GM12891 (cell line): ENCODE measurements at regions not wholly inside any gene's neighbourhood (a gene's known extent, or its start where the extent isn't known, plus 50 kb on each side); places are given as distances from the start of the nearest gene placed in this dataset.
"Not testable (repeated sequence)": the region's sequence is repeated elsewhere in the genome, so short reads cannot be mapped to it uniquely, and the experiment has no call there.

Experiments used
- DNase-seq: peaks from one replicate; pipeline ENCODE4 v3.0.0; 2011; ENCODE audit warnings: low spot score; ENCODE audit not compliant: insufficient read length
- FAIRE-seq: peaks from 2 replicates; lab custom pipeline; 2011; peaks lifted over from hg19 to GRCh38; lab: Jason Lieb, UNC
- PAX5 ChIP-seq: IDR thresholded peaks from 2 replicates; pipeline ENCODE4 v1.6.1; 2011; ENCODE audit warnings: low read length, moderate library complexity, mild to moderate bottlenecking; ENCODE audit not compliant: insufficient read depth, severe bottlenecking
- POLR2A ChIP-seq: IDR thresholded peaks from 2 replicates; pipeline ENCODE4 v1.6.1; 2011; ENCODE audit warnings: low read depth, low read length, control low read depth
- POLR2AphosphoS5 ChIP-seq: IDR thresholded peaks from 2 replicates; pipeline ENCODE4 v1.6.1; 2011; ENCODE audit warnings: low read depth, low read length, control low read depth
- POU2F2 ChIP-seq: IDR thresholded peaks from 2 replicates; pipeline ENCODE4 v1.6.1; 2011; ENCODE audit warnings: low read depth, mild to moderate bottlenecking, control low read depth, low read length, moderate library complexity
- SPI1 ChIP-seq: IDR thresholded peaks from 2 replicates; pipeline ENCODE4 v1.6.1; 2011; ENCODE audit warnings: low read depth, low read length, control low read depth
- TAF1 ChIP-seq: IDR thresholded peaks from 2 replicates; pipeline ENCODE4 v1.6.1; 2011; ENCODE audit warnings: low read depth, low read length, control low read depth

DNA sequence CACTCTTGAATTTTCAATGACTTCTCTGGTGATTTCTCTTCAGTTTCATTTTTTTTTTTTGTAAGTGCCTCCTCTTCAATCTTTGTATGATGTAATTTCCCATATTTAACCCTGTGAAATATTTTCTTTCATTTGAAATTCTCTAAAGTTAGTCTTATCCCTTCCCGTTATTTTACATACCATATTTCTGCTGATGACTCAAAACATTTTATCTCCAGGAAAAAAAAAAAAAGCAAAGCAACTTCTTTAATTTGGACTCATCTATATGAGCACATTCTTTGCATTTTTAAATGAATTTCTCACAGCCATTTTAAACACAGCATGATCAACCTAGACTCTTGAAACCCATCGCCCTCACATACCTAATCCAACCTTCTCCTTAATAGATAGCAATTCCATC lies 1831.4 kb downstream of the ARAP2 start:
- DNase-seq, result no peak
- no peak for FAIRE-seq
- TF ChIP-seq POLR2A (no peak), SPI1 (no peak), TAF1 (no peak), POLR2AphosphoS5 (no peak), PAX5 (no peak), POU2F2 (no peak)

DNA sequence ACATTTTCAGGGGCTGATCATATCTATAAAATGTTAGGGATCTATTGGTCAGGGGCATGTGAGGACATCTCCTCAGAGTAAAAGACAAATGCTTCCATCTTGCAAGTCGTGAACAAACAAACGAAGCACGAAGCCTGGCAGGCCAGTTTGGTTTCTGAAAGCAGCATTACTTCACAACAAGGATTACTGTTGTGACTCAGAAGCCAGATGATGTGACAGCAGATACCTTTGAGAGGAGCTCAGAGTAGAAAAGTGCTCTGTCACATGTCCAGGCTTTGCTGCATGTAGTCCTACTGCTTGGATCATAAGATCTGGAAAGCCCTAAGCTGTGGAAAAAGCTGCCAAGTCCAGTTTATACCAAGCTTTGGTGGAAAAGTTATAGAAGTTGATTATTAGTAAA lies 1827.2 kb downstream of the ARAP2 start:
- TF ChIP-seq PAX5 (no peak), SPI1 (no peak), TAF1 (no peak), POLR2A (no peak), POLR2AphosphoS5 (no peak), POU2F2 (no peak)
- DNase-seq (no peak), FAIRE-seq (no peak)

DNA sequence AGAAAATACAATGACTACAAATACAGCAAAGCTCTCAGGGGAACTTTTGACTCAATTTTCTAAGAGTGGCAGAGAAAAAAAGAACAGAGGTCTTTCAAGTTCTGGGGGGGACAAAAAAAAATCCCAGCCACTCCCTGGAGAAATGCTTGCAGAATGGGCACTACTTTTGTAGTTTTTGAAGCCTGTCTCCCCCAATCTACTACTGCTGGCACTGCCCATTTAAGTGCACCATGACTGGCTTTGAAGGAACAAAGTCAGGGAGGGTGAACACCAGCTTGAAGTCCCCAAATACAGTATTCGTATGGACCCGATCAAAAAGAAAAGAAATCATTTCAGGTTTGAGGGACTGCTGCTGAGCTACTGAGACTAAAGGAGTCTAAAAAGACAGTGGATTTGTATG lies 1824.4 kb downstream of the ARAP2 start:
- FAIRE-seq (no peak), DNase-seq (no peak)
- TF ChIP-seq TAF1 (no peak), PAX5 (no peak), POLR2AphosphoS5 (no peak), POLR2A (no peak), POU2F2 (no peak)

DNA sequence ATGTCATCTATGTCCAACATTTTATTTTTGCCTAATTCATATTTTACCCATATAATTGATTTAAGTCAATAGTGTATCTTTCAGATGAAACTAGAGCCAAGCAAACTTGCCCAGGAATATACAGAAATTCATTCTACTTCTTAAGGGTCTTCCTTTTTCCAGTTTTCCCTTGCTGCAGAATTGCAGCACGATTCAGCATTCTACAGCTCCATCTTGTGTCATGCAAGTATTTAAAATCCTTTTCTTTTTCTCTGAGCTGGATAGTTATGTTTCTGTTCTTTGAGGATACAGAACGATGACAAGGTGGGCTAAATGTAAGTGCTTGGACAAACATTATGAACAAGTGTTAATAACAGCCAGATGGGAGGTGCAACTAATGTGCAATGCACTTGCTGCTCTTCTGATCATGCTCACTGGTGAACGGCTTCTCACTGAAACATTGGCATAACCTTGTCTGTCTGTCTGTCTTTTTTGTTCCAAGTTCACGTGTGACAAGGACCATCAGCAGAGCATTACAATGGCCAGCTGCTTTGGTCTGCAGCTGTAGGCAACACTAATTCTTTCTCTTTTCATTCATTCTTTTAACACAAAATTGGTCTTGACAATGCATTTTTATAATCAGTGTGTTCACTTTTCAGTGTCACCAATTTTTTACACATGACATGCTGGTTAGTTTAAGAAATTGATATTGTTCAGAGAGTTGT lies 1821.7 kb downstream of the ARAP2 start:
- FAIRE-seq, result no peak
- no peak for DNase-seq
- TF ChIP-seq POU2F2, result no peak
- TF ChIP-seq TAF1, result no peak
- TF ChIP-seq POLR2AphosphoS5, result no peak
- no peak for TF ChIP-seq SPI1
- TF ChIP-seq POLR2A, result no peak
- no peak for TF ChIP-seq PAX5

DNA sequence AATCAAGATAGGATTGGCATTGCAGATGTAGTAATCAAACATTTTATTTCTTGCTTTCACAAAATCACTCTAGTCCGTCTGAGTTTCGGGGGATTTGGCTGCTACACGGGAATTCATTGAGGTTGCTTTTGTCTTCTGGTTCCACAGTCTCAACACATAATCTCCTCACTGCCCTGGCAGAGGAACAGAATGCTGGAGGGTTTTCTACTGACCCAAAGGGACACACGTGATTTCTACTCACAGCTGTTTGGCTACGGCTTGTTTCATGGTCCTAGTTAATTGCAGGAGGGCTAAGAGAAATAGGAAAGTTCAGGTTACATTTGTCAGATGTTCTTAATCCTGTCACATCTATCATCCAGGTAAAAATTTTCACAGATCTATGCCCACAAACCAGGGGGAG lies 1811.6 kb downstream of the ARAP2 start:
- TF ChIP-seq POLR2AphosphoS5 (no peak), TAF1 (no peak), SPI1 (no peak), POLR2A (no peak), PAX5 (no peak), POU2F2 (no peak)
- DNase-seq (no peak), FAIRE-seq (no peak)

DNA sequence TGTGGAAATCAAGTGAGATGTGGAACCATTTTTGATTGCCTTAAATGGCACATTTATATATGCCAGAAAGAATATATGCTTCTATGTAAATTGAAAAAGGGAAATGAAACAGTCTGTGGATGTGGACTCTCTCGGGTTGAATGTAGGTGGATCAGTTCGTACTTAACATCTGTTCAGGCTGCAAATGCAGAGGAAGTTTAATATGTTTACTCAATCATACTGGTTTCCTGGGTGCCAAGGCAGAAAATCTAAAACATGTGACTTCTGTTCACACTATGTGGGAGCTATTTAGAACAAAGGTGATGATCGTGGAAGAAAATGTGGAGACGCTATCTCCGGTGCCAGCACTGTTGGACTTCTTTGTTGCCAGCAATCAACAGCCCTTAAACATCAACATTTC lies 1809.9 kb downstream of the ARAP2 start:
- not testable (repeated sequence) for FAIRE-seq, DNase-seq
- TF ChIP-seq SPI1, result peak; percentile 75

DNA sequence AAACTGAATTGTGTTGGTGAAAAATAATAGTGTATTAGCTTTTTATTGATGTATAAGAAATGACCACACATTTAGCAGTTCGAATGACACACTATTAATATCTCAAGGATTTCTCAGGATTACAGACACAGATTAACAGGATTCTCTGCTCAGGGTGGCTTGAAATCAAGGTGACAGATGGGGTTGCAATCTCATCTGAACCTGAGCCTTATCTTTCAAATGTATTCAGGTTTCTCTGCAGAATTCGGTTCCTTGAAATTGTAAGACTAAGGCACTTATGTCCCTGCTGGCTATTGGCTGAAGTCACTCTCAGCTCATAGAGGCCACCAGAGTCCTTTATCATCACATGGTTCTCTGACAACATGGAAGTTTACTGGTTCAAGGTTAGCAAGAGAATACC lies 1780.1 kb downstream of the ARAP2 start:
- no peak for FAIRE-seq
- DNase-seq, result no peak
- no peak for TF ChIP-seq SPI1
- no peak for TF ChIP-seq TAF1
- TF ChIP-seq PAX5, result no peak
- TF ChIP-seq POLR2A, result no peak

DNA sequence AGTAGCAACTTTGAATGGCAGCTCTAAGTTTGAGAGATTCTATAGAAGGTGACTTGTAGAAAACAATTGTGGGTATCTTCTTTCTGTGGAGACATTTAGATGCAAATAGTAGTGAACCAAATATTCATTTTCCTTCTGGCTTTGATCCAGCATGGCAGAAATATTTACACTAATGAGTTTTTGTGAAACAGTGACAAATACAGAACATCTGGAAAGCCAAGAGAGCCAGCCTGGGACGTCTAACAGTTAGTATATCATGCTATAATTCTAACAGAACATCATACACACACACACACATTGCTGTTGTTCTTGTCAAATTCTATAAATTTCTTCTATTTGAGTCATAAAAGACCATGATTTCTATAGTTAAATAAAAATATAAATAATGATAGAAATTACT lies 1777.9 kb downstream of the ARAP2 start:
- TF ChIP-seq TAF1 (no peak), POLR2A (no peak), POLR2AphosphoS5 (no peak), POU2F2 (no peak), SPI1 (no peak), PAX5 (no peak)
- DNase-seq (no peak), FAIRE-seq (no peak)

DNA sequence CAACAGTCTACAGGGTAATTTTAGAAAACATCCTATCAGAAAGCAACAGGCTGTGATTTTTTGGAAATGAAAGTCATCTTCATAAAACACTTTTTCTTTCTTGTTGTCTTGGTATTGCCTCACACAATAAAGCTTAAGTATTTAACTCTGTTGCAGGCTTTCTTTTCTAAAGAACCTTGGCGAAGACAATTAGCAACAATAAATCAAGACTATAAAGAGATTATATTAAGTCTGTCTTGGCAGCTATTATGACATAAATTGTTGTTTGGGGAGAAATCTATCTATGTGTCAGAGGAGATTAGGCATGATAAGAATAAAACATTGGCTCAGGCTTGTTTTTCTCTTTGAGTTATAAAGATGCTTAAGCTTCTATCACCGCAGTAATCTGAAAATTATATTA lies 1774.8 kb downstream of the ARAP2 start:
- DNase-seq (no peak), FAIRE-seq (no peak)
- TF ChIP-seq POU2F2 (no peak), POLR2AphosphoS5 (no peak), TAF1 (no peak), PAX5 (no peak), SPI1 (no peak), POLR2A (no peak)

DNA sequence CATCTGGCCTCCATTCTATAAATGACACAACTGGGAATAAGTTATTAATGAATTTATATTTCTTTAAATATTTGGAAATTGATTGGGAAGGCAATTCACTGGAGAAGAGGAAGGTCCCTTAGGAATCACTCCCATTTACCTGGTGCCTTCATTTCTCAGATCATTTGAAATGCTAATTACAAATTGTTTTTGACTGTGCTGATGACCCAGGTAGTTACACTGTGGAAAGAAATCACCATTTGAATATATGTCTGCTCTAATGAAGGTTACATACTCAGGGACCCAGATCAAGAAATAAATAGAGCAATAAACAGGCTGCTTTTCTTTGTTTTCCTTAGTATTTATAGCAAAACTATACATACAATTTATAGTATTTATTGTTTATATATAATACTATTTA lies 1759.1 kb downstream of the ARAP2 start:
- FAIRE-seq, result no peak
- TF ChIP-seq PAX5 (no peak), TAF1 (no peak), POLR2AphosphoS5 (no peak)
- no peak for DNase-seq
